Endothelial cell of umbilical vein (primary cell): ENCODE measurements at regions not wholly inside any gene's neighbourhood (a gene's known extent, or its start where the extent isn't known, plus 50 kb on each side); places are given as distances from the start of the nearest gene placed in this dataset.

Experiments
- CTCF ChIP-seq, 2 donors: IDR thresholded peaks; 1 replicate in 1 of 2; 2 replicates in 1 of 2; pipeline ENCODE4 v1.5.1; 2011; ENCODE audit warnings: low read length in 2 of 2, mild to moderate bottlenecking in 2 of 2, moderate library complexity in 2 of 2, control low read depth in 1 of 2, inconsistent platforms in 1 of 2, low read depth in 1 of 2; ENCODE audit not compliant: insufficient read depth in 1 of 2; ENCODE audit errors: extremely low read depth in 1 of 2
- EZH2 ChIP-seq: IDR thresholded peaks from 2 replicates; pipeline ENCODE4 v1.6.1; 2012; ENCODE audit warnings: borderline replicate concordance, low read depth, mild to moderate bottlenecking, moderate library complexity, low read length, inconsistent platforms; ENCODE audit not compliant: severe bottlenecking
- MAX ChIP-seq: IDR thresholded peaks from 2 replicates; pipeline ENCODE4 v1.6.1; 2011; ENCODE audit not compliant: insufficient read depth, insufficient read length
- MYC ChIP-seq: IDR thresholded peaks from one replicate; pipeline ENCODE4 v1.6.1; 2011; ENCODE audit warnings: mild to moderate bottlenecking, low read depth, low read length
- POLR2A ChIP-seq: IDR thresholded peaks from 2 replicates; pipeline ENCODE4 v1.6.1; 2012; ENCODE audit warnings: low read depth, mild to moderate bottlenecking, control low read depth, low read length
- POLR2AphosphoS5 ChIP-seq: IDR thresholded peaks from 2 replicates; pipeline ENCODE4 v1.6.1; 2012; ENCODE audit warnings: low read depth, mild to moderate bottlenecking, control low read depth, low read length, moderate library complexity; ENCODE audit not compliant: insufficient read depth

GRCh38 chr13:40404967-40405716, 261.3 kb downstream of the FOXO1 start:
- TF ChIP-seq POLR2AphosphoS5 (no peak), POLR2A (no peak), CTCF (IDR thresholded peaks at IDR 0.05; ENCODE audit: extremely low read depth in 1 of 2, insufficient read depth in 1 of 2, low read depth in 1 of 2, low read length in 2 of 2) (no peak), EZH2 (no peak), MYC (no peak), MAX (no peak)
